ENCODE measurements at regions not wholly inside any gene's neighbourhood (a gene's known extent, or its start where the extent isn't known, plus 50 kb on each side); places are given as distances from the start of the nearest gene placed in this dataset.

GRCh38 chr10:107520348-107520747, 355.8 kb upstream of the SORCS1 start:
- H2BK12ac ChIP-seq (ENCODE audit: insufficient read length, low read depth, low read length), result no peak overlapping the region
- no peak overlapping the region for H4K5ac ChIP-seq (ENCODE audit: insufficient read length, low read depth, low read length)
- no peak overlapping the region for H3K23ac ChIP-seq (ENCODE audit: insufficient read length, low read depth, low read length)
- H3K4me1 ChIP-seq (ENCODE audit: insufficient read depth, low read length), result no peaks in the 10 kb centered on the region
- H2BK15ac ChIP-seq (ENCODE audit: low read depth, low read length), result no peak overlapping the region
- H2BK120ac ChIP-seq (ENCODE audit: low read depth, low read length, poor library complexity, severe bottlenecking), result no peak overlapping the region
- no peak overlapping the region for H3K56ac ChIP-seq (ENCODE audit: insufficient read length, low read depth, low read length)
- no peak overlapping the region for H3K18ac ChIP-seq (ENCODE audit: insufficient read length, low read depth, low read length)
- H3K4me3 Mint-ChIP-seq, result no peak overlapping the region
- TF ChIP-seq CTCF (conservative IDR thresholded peaks at IDR 0.05), result no peak
- DNase-seq, result no peak
- no peaks in the 10 kb centered on the region for H3K9me3 ChIP-seq (ENCODE audit: control insufficient read depth, low read depth, low read length)
- WGBS (ENCODE audit: extremely low coverage, insufficient read length, low lambda C conversion rate), result no CpG with 5 or more reads among the region's 4 CpGs
- H3K36me3 Mint-ChIP-seq (ENCODE audit: insufficient read depth in 1 of 3, low read depth in 3 of 3), result no peaks in the 10 kb centered on the region
- no peak overlapping the region for H4K8ac ChIP-seq (replicated peaks; ENCODE audit: insufficient read length, low read depth, low read length)
- H3K4me1 Mint-ChIP-seq, result peaks cover 0 to 5% of the 10 kb centered on the region in 2 experiments; a peak in 2 of 4 replicates
- no peak overlapping the region for H2BK5ac ChIP-seq (ENCODE audit: insufficient read length, low read length)
- H3K27me3 ChIP-seq (ENCODE audit: insufficient read depth, low read length), result no peaks in the 10 kb centered on the region
- no peak overlapping the region for H2BK20ac ChIP-seq (ENCODE audit: low read depth, low read length, poor library complexity, severe bottlenecking)
- no peak overlapping the region for H3T11ph ChIP-seq (ENCODE audit: low read length)
- no peak overlapping the region for H3K14ac ChIP-seq (ENCODE audit: insufficient read depth, low read length)
- no peak overlapping the region for H2AK5ac ChIP-seq (ENCODE audit: insufficient read length, low read length)
- no peaks in the 10 kb centered on the region for H3K27me3 Mint-ChIP-seq (ENCODE audit: low read depth)
- H3K79me1 ChIP-seq (ENCODE audit: insufficient read depth, low read depth, low read length, poor library complexity, severe bottlenecking), result no peaks in the 10 kb centered on the region
- no peak overlapping the region for H3K4ac ChIP-seq (ENCODE audit: low read depth, low read length)
- H4K91ac ChIP-seq (ENCODE audit: insufficient read length, low read depth, low read length), result no peak overlapping the region
- no peak overlapping the region for H3K9ac ChIP-seq (ENCODE audit: extremely low read depth, insufficient read length, low read length)
- H3K27ac ChIP-seq (ENCODE audit: insufficient read length, low read depth, low read length), result no peak overlapping the region
- no peaks in the 10 kb centered on the region for H3K23me2 ChIP-seq (ENCODE audit: insufficient read length, low read depth, low read length, poor library complexity, severe bottlenecking)
- H4K20me1 ChIP-seq (ENCODE audit: control insufficient read depth, insufficient read depth, insufficient read length), result no peaks in the 10 kb centered on the region
- no peaks in the 10 kb centered on the region for H3K9me3 Mint-ChIP-seq
- no peak overlapping the region for H3K27ac Mint-ChIP-seq
- H2AFZ ChIP-seq (ENCODE audit: low read length), result no peak overlapping the region
- H3K4me2 ChIP-seq (ENCODE audit: insufficient read depth, insufficient read length, low read length), result no peak overlapping the region
- no peaks in the 10 kb centered on the region for H3K79me2 ChIP-seq (ENCODE audit: insufficient read depth, low read length)

Measured in H9 (cell line).